MM.1S (cell line): ENCODE measurements at regions not wholly inside any gene's neighbourhood (a gene's known extent, or its start where the extent isn't known, plus 50 kb on each side); places are given as distances from the start of the nearest gene placed in this dataset.

Experiments
- EZH2 ChIP-seq: fragments of 300-600 bp; sonication (generic); optimal IDR thresholded peaks from 2 replicates; pipeline ENCODE3; 2017; ENCODE audit warnings: low read depth, mild to moderate bottlenecking, antibody characterized with exemption, low read length, mixed read lengths
- EZH2phosphoT487 ChIP-seq: fragments of 300-600 bp; sonication (generic); IDR thresholded peaks from 2 replicates; pipeline ENCODE4 v1.6.1; 2018; ENCODE audit warnings: antibody characterized with exemption, low read length
- TF ChIP-seq, protein P1 (sequence below): fragments of 300-600 bp; sonication (generic); IDR thresholded peaks from 2 replicates; pipeline ENCODE4 v1.5.1; 2016; ENCODE audit warnings: antibody characterized with exemption, low read length, mixed read lengths

DNA sequence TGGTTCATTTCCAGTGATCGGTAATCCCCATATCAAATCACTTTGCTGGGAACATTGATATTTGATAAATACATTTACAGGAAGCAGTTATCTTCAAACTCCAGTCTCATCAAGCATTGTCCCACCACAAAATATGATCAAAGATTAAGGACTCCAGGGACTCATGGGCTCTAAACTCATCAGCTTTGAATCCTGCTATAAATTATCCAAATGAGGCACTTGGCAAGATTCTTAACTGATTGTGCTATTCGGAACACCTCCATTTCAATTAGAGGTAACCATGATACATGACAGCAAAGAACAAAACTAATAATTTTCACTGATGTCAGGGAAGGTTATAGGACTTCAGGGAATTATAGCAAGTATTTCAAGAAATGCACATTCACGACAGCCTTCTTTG lies 1088.1 kb upstream of the PIK3C3 start:
- TF ChIP-seq, protein P1, sequence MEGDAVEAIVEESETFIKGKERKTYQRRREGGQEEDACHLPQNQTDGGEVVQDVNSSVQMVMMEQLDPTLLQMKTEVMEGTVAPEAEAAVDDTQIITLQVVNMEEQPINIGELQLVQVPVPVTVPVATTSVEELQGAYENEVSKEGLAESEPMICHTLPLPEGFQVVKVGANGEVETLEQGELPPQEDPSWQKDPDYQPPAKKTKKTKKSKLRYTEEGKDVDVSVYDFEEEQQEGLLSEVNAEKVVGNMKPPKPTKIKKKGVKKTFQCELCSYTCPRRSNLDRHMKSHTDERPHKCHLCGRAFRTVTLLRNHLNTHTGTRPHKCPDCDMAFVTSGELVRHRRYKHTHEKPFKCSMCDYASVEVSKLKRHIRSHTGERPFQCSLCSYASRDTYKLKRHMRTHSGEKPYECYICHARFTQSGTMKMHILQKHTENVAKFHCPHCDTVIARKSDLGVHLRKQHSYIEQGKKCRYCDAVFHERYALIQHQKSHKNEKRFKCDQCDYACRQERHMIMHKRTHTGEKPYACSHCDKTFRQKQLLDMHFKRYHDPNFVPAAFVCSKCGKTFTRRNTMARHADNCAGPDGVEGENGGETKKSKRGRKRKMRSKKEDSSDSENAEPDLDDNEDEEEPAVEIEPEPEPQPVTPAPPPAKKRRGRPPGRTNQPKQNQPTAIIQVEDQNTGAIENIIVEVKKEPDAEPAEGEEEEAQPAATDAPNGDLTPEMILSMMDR: no peak
- TF ChIP-seq EZH2 (no peak), EZH2phosphoT487 (no peak)
